HG03139 (cell line): ENCODE measurements at regions not wholly inside any gene's neighbourhood (a gene's known extent, or its start where the extent isn't known, plus 50 kb on each side); places are given as distances from the start of the nearest gene placed in this dataset.

Source experiments
- ATAC-seq: cut with Tn5 transposase; IDR thresholded peaks from one replicate; pipeline ENCODE4 v1.9.1; 2021; ENCODE audit not compliant: unreplicated experiment

- ATAC-seq: no peak
Observed at GRCh38 chr5:38032149-38032548, 192.3 kb upstream of the GDNF start.

- no peak for ATAC-seq
Observed at GRCh38 chr5:38031304-38031703, 191.5 kb upstream of the GDNF start.

- ATAC-seq: no peak
Observed at GRCh38 chr5:38029397-38030065, 189.7 kb upstream of the GDNF start.

GRCh38 chr5:38023799-38024198, 184.0 kb upstream of the GDNF start:
- ATAC-seq: no peak

- ATAC-seq: no peak
Observed at GRCh38 chr5:38023371-38023770, 183.5 kb upstream of the GDNF start.

GRCh38 chr5:38022631-38023030, 182.8 kb upstream of the GDNF start:
- ATAC-seq: no peak

- ATAC-seq: no peak
Observed at GRCh38 chr5:38018016-38018415, 178.2 kb upstream of the GDNF start.

GRCh38 chr5:38013107-38013506, 173.3 kb upstream of the GDNF start:
- no peak for ATAC-seq

GRCh38 chr5:38011668-38012188, 171.9 kb upstream of the GDNF start:
- ATAC-seq: no peak

- no peak for ATAC-seq
Observed at GRCh38 chr5:38009749-38010358, 170.0 kb upstream of the GDNF start.

GRCh38 chr5:38008198-38008597, 168.4 kb upstream of the GDNF start:
- no peak for ATAC-seq

- no peak for ATAC-seq
Observed at GRCh38 chr5:37999593-37999992, 159.8 kb upstream of the GDNF start.

GRCh38 chr5:37996918-37997317, 157.1 kb upstream of the GDNF start:
- ATAC-seq: no peak

GRCh38 chr5:37994729-37995128, 154.9 kb upstream of the GDNF start:
- ATAC-seq: no peak

- ATAC-seq: no peak
Observed at GRCh38 chr5:37991301-37992299, 151.8 kb upstream of the GDNF start.

GRCh38 chr5:37989884-37990283, 150.0 kb upstream of the GDNF start:
- ATAC-seq: no peak

GRCh38 chr5:37988454-37989046, 148.7 kb upstream of the GDNF start:
- ATAC-seq: no peak

GRCh38 chr5:37984300-37984699, 144.5 kb upstream of the GDNF start:
- no peak for ATAC-seq

- ATAC-seq: no peak
Observed at GRCh38 chr5:37983463-37983862, 143.6 kb upstream of the GDNF start.

- no peak for ATAC-seq
Observed at GRCh38 chr5:37979559-37979958, 139.7 kb upstream of the GDNF start.

- no peak for ATAC-seq
Observed at GRCh38 chr5:37975531-37975930, 135.7 kb upstream of the GDNF start.
